PFSK-1 (cell line): ENCODE measurements at regions not wholly inside any gene's neighbourhood (a gene's known extent, or its start where the extent isn't known, plus 50 kb on each side); places are given as distances from the start of the nearest gene placed in this dataset.

Source experiments
- FOXP2 ChIP-seq: optimal IDR thresholded peaks from 2 replicates; pipeline ENCODE3; 2011; ENCODE audit warnings: borderline replicate concordance, control low read depth, inconsistent platforms; ENCODE audit not compliant: insufficient read depth; ENCODE audit errors: extremely low read length, extremely low read depth
- POLR2AphosphoS5 ChIP-seq: IDR thresholded peaks from 2 replicates; pipeline ENCODE4 v1.6.1; 2012; ENCODE audit warnings: low read depth, mild to moderate bottlenecking, control low read depth, low read length, moderate library complexity
- SIN3A ChIP-seq: IDR thresholded peaks from 2 replicates; pipeline ENCODE4 v1.6.1; 2012; ENCODE audit warnings: mild to moderate bottlenecking, low read length, moderate library complexity, borderline replicate concordance; ENCODE audit not compliant: insufficient read depth
- TAF1 ChIP-seq: IDR thresholded peaks from 2 replicates; pipeline ENCODE4 v1.6.1; 2012; ENCODE audit warnings: low read length, control low read depth, borderline replicate concordance; ENCODE audit not compliant: insufficient read depth
- TF ChIP-seq, protein P1 (sequence below), 2 experiments: IDR thresholded peaks; 2 replicates each; pipeline versions ENCODE4 v1.6.1 to v1.8.0; 2011 to 2012; ENCODE audit warnings: low read depth in 2 of 2, low read length in 2 of 2, control low read depth in 1 of 2, inconsistent platforms in 1 of 2, mild to moderate bottlenecking in 1 of 2, moderate library complexity in 1 of 2; ENCODE audit not compliant: insufficient read depth in 1 of 2

DNA sequence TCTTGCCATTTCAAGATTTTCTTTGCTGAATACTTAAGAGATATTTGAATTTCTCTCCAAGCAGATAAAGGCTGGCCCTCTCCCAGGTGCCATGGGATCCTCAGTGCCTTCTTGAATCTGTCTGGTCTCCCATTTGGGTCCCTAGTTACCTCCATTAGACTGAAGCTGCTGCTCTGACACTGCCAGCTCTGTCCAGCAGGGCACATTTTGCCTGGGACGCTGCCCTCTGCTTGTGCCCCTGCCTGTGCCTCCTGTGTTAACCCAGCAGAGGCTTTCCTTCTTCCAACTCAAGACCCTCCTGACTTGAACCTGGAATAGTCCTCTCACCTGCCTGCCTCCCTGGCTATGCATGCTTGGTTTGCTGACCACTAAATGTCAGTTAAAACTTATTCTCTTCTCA lies 406.3 kb downstream of the BUD13 start:
- TF ChIP-seq SIN3A (no peak), TAF1 (no peak), FOXP2 (no peak), POLR2AphosphoS5 (no peak)
- TF ChIP-seq, protein P1, sequence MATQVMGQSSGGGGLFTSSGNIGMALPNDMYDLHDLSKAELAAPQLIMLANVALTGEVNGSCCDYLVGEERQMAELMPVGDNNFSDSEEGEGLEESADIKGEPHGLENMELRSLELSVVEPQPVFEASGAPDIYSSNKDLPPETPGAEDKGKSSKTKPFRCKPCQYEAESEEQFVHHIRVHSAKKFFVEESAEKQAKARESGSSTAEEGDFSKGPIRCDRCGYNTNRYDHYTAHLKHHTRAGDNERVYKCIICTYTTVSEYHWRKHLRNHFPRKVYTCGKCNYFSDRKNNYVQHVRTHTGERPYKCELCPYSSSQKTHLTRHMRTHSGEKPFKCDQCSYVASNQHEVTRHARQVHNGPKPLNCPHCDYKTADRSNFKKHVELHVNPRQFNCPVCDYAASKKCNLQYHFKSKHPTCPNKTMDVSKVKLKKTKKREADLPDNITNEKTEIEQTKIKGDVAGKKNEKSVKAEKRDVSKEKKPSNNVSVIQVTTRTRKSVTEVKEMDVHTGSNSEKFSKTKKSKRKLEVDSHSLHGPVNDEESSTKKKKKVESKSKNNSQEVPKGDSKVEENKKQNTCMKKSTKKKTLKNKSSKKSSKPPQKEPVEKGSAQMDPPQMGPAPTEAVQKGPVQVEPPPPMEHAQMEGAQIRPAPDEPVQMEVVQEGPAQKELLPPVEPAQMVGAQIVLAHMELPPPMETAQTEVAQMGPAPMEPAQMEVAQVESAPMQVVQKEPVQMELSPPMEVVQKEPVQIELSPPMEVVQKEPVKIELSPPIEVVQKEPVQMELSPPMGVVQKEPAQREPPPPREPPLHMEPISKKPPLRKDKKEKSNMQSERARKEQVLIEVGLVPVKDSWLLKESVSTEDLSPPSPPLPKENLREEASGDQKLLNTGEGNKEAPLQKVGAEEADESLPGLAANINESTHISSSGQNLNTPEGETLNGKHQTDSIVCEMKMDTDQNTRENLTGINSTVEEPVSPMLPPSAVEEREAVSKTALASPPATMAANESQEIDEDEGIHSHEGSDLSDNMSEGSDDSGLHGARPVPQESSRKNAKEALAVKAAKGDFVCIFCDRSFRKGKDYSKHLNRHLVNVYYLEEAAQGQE (IDR thresholded peaks at IDR 0.05; ENCODE audit: insufficient read depth in 1 of 2, low read depth in 2 of 2, low read length in 2 of 2): no peak

DNA sequence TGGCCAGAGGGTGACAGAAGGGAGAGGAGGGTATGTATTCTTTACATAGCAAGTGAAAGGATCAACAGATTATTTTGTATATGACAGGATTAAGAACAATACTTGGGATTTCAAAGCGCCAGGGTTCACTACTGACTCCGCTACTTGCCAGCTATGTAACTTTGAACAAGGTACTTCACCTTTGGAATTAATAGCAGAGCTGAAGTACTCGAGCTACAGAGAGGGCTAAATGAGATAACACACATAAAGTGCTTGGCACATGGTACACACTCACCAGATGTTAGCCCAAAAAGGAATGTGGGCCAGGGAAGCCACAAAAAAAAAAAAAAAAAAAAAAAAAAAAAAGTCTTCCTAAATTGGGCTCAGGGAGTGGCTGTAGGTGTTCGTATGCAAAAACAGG lies 408.4 kb downstream of the BUD13 start:
- no peak for TF ChIP-seq FOXP2
- TF ChIP-seq SIN3A: no peak

DNA sequence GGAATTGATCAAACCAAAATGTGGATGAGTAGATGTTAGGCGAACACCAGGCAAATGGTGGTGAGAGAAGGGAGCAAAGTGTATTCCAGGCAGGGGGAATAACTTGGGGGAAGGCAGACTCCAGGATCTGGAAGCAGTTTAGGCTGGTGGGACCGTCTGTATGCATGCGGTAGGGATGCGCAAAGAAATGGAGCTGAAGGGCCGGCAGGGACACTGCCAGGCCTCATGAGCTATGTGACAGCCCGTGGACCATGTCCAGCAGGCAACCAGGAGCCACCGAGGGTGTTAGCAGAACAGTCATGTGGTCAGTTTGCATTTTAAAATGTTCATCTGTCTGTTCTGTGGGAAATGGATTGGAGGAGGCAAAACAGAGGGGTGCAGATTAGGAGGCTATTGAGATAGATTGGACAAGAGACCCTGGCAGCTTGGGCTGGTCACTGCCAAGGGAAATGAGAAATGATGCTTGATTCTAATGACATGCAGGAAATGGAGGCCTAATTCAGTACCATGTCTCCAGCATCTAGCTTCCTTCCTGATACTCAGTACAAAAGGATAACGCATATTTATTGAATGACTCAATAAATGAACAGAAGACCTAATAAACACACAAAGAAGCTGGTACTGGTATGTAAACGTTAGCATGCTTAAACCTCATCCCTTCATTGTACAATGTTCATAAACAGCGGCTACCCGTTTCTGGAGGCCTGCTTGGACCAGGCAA lies 412.4 kb downstream of the BUD13 start:
- TF ChIP-seq FOXP2 (no peak), TAF1 (no peak), POLR2AphosphoS5 (no peak), SIN3A (no peak)
- TF ChIP-seq, protein P1 (IDR thresholded peaks at IDR 0.05; ENCODE audit: insufficient read depth in 1 of 2, low read depth in 2 of 2, low read length in 2 of 2): no peak

DNA sequence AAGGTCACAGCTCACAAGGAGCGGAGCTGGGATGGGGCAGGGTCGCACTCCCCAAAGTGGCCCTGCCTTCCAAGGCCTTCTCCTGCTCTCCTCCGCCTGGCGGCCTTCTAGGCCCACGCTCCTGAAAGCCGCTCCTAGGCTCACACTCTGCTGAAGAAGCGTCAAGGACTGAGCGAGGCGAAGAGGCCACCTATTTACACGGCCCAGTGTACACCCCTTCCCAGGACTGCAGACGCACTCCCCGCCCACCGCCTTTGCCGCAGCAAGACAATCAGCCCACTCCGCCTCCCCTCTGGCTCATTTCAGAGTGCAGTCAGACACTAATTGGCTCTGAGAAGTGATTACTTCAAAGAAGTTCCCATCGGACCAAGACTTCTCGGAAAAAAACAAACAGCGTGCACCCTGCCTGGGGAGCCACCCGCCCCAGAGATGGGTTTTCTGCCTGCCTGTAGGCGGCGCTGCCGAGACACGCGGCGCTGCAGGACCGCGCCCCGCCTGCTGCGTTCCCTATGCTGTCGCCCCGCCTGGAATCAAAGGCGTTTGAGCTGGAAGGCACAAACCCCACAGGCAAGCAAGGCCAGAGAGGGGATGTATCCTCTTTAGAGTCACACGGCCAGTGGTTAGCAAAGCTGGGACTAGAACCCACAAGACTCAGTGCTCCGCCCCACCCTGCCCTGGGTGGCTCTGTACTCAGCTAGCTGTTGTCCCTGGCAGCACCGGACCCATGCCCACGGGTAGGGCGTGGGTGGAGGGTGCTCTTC lies 414.8 kb downstream of the BUD13 start:
- TF ChIP-seq POLR2AphosphoS5 (no peak), TAF1 (no peak), FOXP2 (no peak), SIN3A (no peak)
- TF ChIP-seq, protein P1 (IDR thresholded peaks at IDR 0.05; ENCODE audit: insufficient read depth in 1 of 2, low read depth in 2 of 2, low read length in 2 of 2): no peak

DNA sequence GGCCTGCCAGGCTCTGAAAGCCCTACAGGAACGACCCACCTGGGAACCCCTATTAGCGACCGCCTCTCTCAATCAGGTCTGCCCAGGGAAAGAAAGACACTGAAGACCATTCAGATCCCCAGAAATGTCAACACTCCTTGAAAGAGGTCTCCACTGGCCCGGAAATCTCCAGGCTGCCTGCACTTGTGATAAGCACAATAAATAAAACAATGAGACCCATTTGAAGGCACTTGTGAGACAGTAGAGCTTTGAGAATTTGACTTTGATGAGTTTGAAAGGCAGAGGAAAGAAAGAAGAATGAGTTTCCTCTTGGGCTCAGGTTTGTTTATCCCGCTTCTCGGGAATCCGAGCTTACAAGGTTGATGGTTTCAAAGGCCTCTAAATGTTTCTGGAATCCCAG lies 416.3 kb downstream of the BUD13 start:
- TF ChIP-seq SIN3A: no peak
- TF ChIP-seq, protein P1 (IDR thresholded peaks at IDR 0.05; ENCODE audit: insufficient read depth in 1 of 2, low read depth in 2 of 2, low read length in 2 of 2): no peak
- TF ChIP-seq POLR2AphosphoS5: no peak
- TF ChIP-seq TAF1: no peak
- TF ChIP-seq FOXP2: no peak
